SJSA1 (cell line): ENCODE measurements at regions not wholly inside any gene's neighbourhood (a gene's known extent, or its start where the extent isn't known, plus 50 kb on each side); places are given as distances from the start of the nearest gene placed in this dataset.
"Not testable (repeated sequence)": the region's sequence is repeated elsewhere in the genome, so short reads cannot be mapped to it uniquely, and the experiment has no call there.

ENCODE experiments used
- DNase-seq, 2 experiments: peaks; one replicate each; pipeline ENCODE4 v3.0.0-alpha.2; 2015 to 2020; ENCODE audit warnings: low spot score in 2 of 2, low read depth in 1 of 2
- H3K27ac ChIP-seq: fragments of 250-450 bp; sonication (Bioruptor Pico); 2 replicates; pipeline ENCODE4 v1.5.1; 2020; ENCODE audit warnings: mild to moderate bottlenecking, moderate library complexity
- H3K27me3 ChIP-seq: fragments of 250-450 bp; sonication (Bioruptor Pico); replicated peaks from 2 replicates; pipeline ENCODE4 v1.5.1; 2020; ENCODE audit warnings: mild to moderate bottlenecking, moderate library complexity
- H3K36me3 ChIP-seq: fragments of 250-450 bp; sonication (Bioruptor Pico); 2 replicates; pipeline ENCODE4 v1.5.1; 2020; ENCODE audit warnings: mild to moderate bottlenecking
- H3K4me1 ChIP-seq: fragments of 250-450 bp; sonication (Bioruptor Pico); replicated peaks from 2 replicates; pipeline ENCODE4 v1.6.1; 2021; ENCODE audit warnings: mild to moderate bottlenecking
- H3K4me3 ChIP-seq: fragments of 250-450 bp; sonication (Bioruptor Pico); 2 replicates; pipeline ENCODE4 v1.5.1; 2020; ENCODE audit warnings: mild to moderate bottlenecking
- H3K9me3 ChIP-seq: fragments of 250-450 bp; sonication (Bioruptor Pico); replicated peaks from 2 replicates; pipeline ENCODE4 v1.5.1; 2020; ENCODE audit warnings: mild to moderate bottlenecking

DNA sequence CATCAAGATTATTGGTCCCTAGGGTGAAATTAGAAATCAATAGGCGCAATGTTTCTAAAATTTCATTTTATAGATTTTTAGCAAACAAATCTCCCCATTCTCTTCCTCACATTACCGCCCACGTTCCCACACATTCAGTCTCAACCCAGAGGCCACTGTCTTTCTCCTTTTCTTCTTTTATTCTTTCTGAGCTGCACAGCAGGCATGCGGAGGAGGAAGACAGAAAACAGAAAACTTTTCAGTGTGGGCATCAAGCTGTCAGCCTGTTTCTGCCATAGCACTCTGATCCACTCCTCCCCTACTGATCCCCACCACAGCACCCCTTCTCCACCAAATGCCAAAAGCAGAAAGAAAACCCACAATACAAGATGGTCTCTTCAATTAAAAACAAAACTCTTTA is 94.8 kb upstream of the ADAMTS3 start:
- Histone ChIP-seq H3K36me3 (no peaks in the 10 kb centered on the region), H3K9me3 (no peaks in the 10 kb centered on the region), H3K27me3 (no peaks in the 10 kb centered on the region), H3K27ac (no peak overlapping the region), H3K4me3 (no peak overlapping the region), H3K4me1 (no peaks in the 10 kb centered on the region)
- no peak for DNase-seq

GRCh38 chr4:72661830-72662229 is 92.8 kb upstream of the ADAMTS3 start:
- no peak overlapping the region for H3K4me3 ChIP-seq
- no peaks in the 10 kb centered on the region for H3K36me3 ChIP-seq
- no peaks in the 10 kb centered on the region for H3K9me3 ChIP-seq
- DNase-seq: no peak
- no peaks in the 10 kb centered on the region for H3K27me3 ChIP-seq
- H3K4me1 ChIP-seq: no peaks in the 10 kb centered on the region
- no peak overlapping the region for H3K27ac ChIP-seq

DNA sequence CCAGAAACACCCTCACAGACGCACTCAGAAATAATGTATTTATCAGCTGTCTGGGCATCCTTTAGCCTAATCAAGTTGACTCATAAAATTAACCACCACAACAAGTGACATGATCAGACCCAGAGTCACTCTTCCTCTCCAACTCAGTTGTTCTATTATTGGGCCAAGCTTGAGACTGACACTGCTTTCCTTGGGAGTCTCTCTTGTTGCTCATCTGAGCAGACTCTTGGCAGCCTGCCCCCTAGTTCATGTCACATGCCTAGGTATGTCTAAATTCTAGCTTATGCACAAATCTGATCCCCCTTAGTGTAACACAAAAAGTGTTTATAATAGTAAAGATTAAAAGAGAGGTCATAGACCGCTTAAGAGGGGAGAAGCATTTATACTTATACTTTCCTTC is 72.6 kb upstream of the ADAMTS3 start:
- Histone ChIP-seq H3K4me1 (no peaks in the 10 kb centered on the region), H3K27ac (no peak overlapping the region), H3K9me3 (no peaks in the 10 kb centered on the region), H3K27me3 (no peaks in the 10 kb centered on the region), H3K36me3 (no peaks in the 10 kb centered on the region), H3K4me3 (no peak overlapping the region)
- no peak for DNase-seq

DNA sequence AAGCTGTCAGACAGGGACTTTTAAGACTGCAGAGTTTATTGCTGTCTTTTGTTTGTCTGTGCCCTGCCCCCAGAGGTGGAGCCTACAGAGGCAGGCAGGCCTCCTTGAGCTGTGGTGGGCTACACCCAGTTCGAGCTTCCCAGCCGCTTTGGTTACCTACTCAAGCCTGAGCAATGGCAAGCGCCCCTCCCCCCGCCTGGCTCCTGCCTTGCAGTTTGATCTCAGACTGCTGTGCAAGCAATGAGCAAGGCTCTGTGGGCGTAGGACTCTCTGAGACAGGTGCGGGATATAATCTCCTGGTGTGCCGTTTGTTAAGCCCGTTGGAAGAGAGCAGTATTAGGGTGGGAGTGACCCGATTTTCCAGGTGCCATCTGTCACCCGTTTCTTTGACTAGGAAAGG is 67.8 kb upstream of the ADAMTS3 start:
- not testable (repeated sequence) for H3K9me3 ChIP-seq

DNA sequence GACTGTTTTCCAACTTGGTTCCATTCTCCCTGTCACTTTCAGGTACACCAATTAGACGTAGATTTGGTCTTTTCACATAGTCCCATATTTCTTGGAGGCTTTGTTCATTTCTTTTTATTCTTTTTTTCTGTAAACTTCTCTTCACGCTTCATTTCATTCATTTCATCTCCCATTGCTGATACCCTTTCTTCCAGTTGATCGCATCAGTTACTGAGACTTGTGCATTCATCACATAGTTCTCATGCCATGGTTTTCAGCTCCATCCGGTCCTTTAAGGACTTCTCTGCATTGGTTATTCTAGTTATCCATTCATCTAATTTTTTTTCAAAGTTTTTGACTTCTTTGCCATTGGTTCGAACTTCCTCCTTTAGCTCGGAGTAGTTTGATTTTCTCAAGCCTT is 66.9 kb upstream of the ADAMTS3 start:
- not testable (repeated sequence) for H3K27me3 ChIP-seq, H3K4me1 ChIP-seq, H3K9me3 ChIP-seq, H3K36me3 ChIP-seq, H3K4me3 ChIP-seq, DNase-seq, H3K27ac ChIP-seq

More for the DNA sequence above, 67.8 kb upstream of the ADAMTS3 start:
- not testable (repeated sequence) for H3K4me1 ChIP-seq, H3K36me3 ChIP-seq, DNase-seq, H3K4me3 ChIP-seq, H3K27me3 ChIP-seq, H3K27ac ChIP-seq

GRCh38 chr4:72632253-72632652 is 63.2 kb upstream of the ADAMTS3 start:
- H3K27me3 ChIP-seq: not testable (repeated sequence)

DNA sequence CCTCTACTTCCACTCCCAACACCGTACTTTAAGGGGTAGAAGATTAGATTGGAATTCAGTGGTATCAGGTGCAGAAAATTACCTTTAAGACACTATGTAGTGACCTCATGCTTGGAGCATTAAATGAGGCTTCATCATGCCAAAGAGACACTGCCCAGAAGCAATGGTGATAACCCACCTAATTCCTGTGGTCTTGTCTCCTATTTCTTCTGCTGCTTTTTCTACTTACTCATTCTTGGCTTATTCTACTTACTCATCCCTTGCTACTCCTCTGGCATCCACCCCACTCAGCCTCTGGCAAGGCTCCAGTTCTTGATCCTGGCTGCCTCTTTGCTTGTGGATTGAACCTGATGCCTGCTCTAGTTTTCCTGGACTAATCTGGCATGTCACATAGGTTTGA is 62.3 kb upstream of the ADAMTS3 start:
- Histone ChIP-seq H3K27me3 (no peaks in the 10 kb centered on the region), H3K4me1 (no peaks in the 10 kb centered on the region), H3K27ac (no peak overlapping the region), H3K36me3 (no peaks in the 10 kb centered on the region), H3K9me3 (no peaks in the 10 kb centered on the region), H3K4me3 (no peak overlapping the region)
- DNase-seq: peak in 1 of 2 experiments; percentile 1

More at GRCh38 chr4:72632253-72632652, 63.2 kb upstream of the ADAMTS3 start:
- not testable (repeated sequence) for H3K36me3 ChIP-seq, H3K4me1 ChIP-seq, H3K9me3 ChIP-seq, H3K4me3 ChIP-seq, DNase-seq, H3K27ac ChIP-seq

DNA sequence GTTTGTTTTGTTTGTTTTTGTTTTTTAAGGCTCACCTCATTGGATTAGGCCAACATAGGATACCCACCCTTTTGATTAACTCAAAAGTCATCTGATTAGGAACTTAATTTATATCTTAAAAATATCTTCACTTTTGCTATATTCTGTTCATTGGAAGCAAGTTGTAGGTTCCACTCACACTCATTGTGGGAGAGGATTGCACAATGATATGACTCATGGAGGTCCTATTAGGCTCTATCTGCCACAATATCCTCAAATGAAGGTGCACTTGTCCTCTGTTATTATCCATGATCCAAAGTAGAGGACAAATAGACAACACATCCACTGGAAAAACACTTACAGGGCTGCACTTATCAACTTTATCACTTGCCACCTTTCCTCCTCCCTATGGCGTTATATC is 60.5 kb upstream of the ADAMTS3 start:
- H3K4me3 ChIP-seq: no peak overlapping the region
- H3K27ac ChIP-seq: no peak overlapping the region
- H3K4me1 ChIP-seq: no peaks in the 10 kb centered on the region
- no peaks in the 10 kb centered on the region for H3K9me3 ChIP-seq
- no peaks in the 10 kb centered on the region for H3K36me3 ChIP-seq
- H3K27me3 ChIP-seq: no peaks in the 10 kb centered on the region
- DNase-seq: no peak

GRCh38 chr4:72627723-72628122 is 58.7 kb upstream of the ADAMTS3 start:
- DNase-seq: no peak
- H3K9me3 ChIP-seq: no peaks in the 10 kb centered on the region
- no peak overlapping the region for H3K27ac ChIP-seq
- H3K36me3 ChIP-seq: no peaks in the 10 kb centered on the region
- H3K4me3 ChIP-seq: no peak overlapping the region
- no peaks in the 10 kb centered on the region for H3K4me1 ChIP-seq
- H3K27me3 ChIP-seq: no peaks in the 10 kb centered on the region
